ENCODE measurements at regions not wholly inside any gene's neighbourhood (a gene's known extent, or its start where the extent isn't known, plus 50 kb on each side); places are given as distances from the start of the nearest gene placed in this dataset.
"Not testable (repeated sequence)": the region's sequence is repeated elsewhere in the genome, so short reads cannot be mapped to it uniquely, and the experiment has no call there.

DNA sequence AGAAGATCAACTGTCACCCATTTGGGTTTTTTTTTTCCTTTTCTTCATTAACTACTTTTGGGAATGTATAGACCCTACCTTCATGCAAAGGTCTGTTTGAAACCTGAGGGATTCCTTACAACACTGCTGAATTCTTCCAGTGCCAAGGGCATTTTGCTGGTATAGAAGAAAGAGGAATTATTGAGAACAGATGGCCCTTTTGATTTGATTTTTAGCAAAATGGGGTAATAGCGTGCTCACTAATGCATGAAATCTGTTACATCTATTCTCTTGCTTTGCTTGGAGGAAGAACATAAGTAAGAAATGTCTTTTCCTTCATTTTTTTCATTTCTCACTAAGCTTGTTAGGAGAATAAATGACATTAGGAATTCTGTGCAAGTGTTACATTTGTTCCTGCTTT is 501.9 kb downstream of the TMEM135 start:
- DNase-seq (ENCODE audit: low read depth), result no peak

DNA sequence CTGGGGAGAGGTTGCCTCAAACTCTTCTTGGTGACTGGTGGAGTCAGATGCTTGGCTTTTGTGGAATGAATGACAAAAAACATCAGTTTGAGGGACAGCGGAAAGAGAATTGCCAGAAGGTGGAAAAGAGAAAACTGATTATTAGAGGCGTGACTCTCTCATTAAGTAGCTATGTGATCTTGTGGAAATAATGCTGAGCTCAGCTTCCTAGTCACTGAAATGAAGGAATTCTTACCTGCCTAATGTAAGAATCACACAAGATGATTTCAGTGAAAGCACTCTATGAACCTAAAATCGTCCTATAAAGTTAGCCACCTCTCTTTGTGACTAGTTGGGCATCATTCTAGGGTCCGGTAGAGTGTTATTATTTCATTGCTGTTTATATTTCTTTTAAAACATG is 498.8 kb downstream of the TMEM135 start:
- DNase-seq (ENCODE audit: low read depth), result no peak

DNA sequence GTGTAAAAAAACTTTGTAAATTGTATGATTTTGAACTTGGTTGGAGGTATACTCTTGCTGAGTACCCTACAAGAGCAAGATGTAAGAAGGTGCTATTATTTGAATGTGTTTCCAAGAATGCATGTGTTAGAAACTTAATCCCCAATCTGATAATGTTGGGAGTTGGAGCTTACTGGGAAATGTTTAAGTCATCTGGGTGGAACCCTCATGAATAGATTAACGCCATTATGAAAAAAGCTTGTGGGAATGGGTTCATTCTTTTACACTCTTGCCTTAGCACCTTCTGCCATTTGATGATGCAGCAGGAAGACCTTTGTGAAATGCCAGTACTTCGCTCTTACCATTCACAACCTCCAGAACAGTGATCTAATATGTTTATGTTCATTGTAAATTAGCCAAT is 498.3 kb downstream of the TMEM135 start:
- no peak for DNase-seq (ENCODE audit: low read depth)

DNA sequence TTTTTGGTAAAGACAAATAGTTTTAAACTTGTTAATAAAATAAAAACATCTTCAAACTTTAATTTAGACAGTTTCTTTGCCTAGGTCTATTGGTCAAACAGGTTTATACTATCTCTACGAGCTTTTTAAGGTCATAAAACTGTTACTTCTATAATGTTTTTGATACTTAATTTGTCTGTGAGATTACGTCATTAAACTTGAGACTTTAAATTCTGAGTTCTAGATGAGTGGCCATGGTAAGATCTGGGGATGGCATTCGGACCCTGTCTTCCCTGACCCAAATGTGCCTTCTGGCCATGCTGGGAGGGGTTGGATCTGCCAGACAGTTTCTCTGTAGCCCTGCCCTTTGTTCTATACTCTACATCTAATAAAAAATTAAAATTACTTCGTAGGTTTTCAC is 497.8 kb downstream of the TMEM135 start:
- no peak for DNase-seq (ENCODE audit: low read depth)

DNA sequence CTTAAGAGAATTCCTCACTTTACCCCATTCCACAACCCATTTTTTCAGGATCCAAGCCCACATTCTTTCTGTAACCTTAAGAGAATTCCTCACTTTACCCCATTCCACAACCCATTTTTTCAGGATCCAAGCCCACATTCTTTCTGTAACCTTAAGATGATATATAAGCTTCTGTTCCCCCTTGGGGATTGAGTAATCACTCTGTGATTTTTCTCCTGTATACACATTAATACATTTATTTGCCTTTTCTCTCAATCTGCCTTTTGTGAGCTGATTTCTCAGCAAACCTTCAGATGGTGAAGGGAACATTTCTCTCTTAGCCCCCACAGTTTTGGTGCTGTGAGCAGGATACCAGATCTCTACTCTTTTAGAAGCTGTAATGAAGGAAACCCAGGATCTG is 494.1 kb downstream of the TMEM135 start:
- DNase-seq (ENCODE audit: low read depth), result not testable (repeated sequence)

DNA sequence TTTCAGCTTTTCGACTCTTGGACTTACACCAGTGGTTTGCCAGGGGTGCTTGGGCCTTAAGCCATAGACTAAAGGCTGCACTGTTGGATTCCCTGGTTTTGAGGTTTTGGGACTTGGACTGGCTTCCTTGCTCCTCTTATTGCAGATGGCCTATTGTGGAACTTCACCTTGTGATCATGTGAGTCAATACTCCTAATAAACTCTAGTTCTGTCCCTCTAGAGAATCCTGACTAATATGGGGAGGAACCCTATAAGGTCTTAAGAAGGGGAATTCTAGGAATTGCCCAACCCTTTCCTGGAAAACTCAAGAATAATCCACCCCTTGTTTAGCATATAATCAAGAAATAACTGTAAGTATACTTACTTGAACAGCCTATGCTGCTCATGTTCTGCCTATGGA is 491.8 kb downstream of the TMEM135 start:
- DNase-seq (ENCODE audit: low read depth), result no peak

DNA sequence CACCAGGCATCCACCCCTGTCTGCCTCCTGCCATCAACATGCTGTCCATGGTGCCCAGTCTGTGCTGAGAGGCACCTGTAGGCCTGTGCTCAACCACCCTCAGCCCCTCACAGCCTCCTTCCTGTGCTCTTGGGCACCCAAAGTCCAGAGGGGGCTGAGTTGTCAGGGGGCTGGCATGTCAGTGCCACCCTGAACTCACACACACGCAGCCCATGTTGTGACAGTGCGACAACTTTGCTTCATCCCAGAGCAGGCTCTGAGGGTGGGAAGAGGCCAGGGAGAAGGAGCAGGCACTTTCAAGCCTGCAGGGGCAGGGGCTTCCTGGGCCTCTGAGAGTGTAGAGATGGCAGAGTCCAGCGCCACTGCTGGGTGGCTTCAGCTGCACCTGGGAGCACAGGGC is 491.0 kb downstream of the TMEM135 start:
- DNase-seq (ENCODE audit: low read depth), result no peak

DNA sequence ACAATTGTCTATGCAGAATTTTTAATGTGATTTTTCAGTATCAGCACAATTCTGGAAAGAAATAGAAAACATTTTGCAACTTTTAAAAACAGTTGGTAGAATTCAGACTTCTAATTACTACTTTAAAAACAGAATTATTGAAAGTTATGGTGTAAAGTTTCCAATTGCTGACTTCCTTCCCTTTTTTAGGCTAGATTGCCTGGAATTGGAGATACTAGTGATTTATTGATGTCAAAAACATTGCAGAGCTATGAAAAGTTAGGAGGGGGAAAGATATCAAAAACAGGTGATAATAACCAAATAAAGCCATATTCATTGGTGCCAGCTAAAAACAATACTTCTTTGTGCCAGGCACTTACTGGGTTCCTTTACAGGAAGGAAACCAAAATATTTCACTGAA is 485.5 kb downstream of the TMEM135 start:
- no peak for DNase-seq (ENCODE audit: low read depth)

DNA sequence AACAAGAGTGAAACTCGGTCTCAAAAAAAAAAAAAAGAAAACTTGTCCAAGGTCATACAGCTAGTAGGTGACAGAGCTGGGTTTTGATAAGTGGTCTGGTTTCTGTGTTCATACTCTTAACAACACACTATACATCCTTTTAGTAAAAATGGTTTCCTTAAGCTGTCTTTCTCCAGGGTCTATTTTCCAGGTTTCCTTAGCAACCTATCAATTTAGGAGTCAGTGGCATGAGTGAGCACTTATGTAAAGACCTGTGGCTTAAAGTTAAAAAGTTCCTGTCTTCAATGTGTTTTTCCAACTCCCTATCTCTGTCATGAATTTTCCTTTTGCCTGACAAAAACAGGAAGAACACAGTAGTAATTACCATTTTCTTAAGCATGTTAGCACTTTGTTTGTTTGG is 480.5 kb downstream of the TMEM135 start:
- no peak for DNase-seq (ENCODE audit: low read depth)

DNA sequence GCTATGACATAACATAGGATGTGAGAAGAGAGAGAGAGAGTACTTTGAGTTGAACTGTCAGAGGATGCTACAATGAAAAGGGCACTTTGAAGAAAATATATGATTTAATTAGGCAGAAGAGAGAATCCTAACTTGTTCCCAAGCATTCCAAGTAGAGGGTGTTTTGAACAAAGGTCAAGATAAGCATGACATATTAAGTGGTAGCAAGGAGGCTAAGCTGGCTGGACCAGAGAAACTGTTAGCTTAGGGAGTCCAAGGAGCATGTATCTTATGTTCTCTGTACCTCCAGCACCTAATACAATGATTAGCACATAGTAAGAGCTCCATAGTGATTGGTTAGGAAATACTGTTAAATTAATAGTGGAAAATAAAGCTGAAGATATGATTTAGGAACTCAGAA is 479.6 kb downstream of the TMEM135 start:
- DNase-seq (ENCODE audit: low read depth), result no peak

DNA sequence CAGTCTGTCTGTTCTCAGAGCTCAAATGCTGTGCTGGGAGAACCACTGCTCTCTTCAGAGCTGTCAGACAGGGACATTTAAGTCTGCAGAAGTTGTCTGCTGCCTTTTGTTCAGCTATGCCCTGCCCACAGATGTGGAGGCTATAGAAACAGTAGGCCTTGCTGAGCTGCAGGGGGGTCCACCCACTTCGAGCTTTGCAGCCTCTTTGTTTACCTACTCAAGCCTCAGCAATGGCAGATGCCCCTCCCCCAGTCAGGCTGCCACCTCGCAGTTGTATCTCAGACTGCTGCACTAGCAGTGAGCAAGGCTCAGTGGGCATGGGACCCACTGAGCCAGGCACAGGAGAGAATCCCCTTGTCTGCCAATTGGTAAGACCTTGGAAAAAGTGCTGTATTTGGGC is 470.0 kb downstream of the TMEM135 start:
- DNase-seq (ENCODE audit: low read depth), result not testable (repeated sequence)

DNA sequence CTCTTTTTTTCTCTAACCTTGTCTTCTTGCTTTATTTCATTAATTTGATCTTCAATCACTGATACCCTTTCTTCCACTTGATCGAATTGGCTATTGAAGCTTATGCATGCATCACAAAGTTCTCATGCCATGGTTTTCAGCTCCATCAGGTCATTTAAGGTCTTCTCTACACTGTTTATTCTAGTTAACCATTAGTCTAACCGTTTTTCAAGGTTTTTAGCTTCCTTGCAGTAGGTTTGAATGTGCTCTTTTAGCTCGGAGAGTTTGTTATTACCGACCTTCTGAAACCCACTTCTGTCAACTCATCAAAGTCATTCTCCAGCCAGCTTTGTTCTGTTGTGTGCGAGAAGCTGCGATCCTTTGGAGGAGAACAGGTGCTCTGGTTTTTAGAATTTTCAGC is 469.2 kb downstream of the TMEM135 start:
- not testable (repeated sequence) for DNase-seq (ENCODE audit: low read depth)

DNA sequence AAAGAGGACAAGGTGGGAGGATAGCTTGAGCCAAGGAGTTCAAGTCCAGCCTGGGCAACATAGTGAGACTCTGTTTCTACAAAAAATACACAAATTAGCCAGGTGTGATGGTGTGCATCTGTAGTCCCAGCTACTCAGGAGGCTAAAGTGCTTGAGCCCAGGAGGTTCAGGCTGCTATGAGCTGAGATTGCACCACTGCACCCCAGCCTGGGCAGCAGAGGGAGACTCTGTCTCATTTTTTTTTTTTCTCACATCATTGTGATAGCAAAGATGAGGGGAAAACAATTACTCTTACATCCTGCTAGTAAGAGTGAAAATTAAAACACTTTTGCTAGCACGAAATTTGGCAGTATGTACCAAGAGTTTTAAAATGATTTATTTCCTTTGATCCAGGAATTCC is 463.7 kb downstream of the TMEM135 start:
- no peak for DNase-seq (ENCODE audit: low read depth)

DNA sequence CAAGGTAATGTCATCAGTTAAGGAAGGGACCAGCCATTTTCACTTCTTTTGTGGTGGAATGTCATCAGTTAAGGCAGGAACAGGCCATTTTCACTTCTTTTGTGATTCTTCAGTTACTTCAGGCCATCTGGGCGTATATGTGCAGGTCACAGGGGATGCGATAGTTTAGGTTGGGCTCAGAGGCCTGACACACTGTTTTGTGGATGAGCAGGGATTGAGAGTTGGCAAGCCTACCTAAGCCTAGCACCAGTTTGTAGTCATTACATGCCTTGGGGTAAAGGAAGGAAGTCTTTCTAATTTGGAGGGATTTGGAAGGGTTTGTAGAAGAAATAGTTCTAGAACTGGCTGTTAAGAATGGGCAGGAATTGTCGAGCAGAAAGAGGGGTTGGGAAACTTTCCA is 457.2 kb downstream of the TMEM135 start:
- not testable (repeated sequence) for DNase-seq (ENCODE audit: low read depth)

DNA sequence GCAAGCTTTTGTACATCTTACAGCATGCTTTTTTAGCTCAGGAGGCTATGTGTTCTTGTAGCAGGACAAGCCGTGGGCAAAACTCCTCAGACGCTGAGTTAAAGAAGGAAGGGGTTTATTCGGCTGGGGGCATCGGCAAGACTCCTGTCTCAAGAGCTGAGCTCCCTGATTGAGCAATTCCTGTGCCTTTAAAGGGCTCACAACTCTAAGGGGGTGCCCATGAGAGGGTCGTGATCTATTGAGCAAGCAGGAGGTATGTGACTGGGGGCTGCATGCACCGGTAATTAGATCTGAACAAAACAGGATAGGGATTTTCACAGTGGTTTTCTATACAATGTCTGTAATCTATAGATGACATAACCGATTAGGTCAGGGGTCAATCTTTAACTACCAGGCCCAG is 456.3 kb downstream of the TMEM135 start:
- not testable (repeated sequence) for DNase-seq (ENCODE audit: low read depth)

DNA sequence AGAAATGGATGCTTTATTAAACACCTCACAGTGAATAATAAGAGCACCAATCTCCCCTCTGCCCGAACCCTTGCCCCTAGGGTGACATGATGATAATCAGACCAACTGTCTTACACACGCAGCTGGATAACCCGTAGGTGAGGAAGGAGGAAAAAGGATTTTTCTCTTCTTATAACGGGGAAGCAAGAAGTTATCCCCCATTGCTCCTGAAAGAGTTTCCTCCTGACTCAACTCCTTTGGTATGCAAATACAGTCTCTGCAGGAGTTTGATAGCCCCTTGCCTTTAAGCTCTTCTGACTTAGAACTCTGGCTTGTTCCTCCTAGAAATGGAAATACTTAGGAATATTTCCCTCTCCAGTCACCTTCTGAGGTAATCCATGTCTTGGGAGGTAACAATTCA is 455.8 kb downstream of the TMEM135 start:
- no peak for DNase-seq (ENCODE audit: low read depth)

DNA sequence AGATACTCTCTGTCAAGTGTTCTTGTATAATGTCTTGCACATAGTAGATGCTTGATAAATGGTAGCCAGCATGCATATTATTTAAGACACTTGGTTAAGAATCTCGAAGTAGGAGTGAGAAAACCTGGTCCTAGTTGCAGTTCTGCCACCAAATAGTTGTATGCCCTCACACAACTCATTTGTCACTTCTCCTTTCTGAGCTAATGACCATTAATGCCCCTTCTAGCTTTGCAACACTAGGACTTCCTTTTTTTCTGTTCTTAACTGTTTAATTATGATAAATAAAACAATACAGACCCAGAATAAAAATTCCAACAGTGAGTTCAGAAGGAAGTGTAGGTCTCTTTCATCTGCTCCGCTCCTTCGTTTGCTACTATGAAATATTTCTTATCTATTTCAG is 453.6 kb downstream of the TMEM135 start:
- no peak for DNase-seq (ENCODE audit: low read depth)

DNA sequence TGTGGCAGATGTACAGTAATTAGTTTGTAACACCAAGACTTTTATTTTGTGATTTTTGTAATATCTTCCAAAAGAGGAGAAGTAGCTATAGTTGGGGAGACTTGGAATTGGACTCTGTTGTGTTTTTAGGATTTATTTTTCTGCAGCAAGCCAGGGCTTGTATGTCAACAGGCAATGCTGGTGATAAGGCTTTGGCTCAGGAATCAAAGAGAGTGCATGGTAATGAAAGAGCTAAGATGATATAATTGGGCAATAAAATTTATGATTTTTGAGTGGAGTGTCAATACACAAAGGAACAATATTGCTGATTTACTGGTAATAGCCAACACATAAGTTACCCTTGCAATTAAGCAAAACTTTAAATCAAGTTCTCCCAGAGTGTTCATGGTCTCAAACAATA is 452.9 kb downstream of the TMEM135 start:
- no peak for DNase-seq (ENCODE audit: low read depth)

DNA sequence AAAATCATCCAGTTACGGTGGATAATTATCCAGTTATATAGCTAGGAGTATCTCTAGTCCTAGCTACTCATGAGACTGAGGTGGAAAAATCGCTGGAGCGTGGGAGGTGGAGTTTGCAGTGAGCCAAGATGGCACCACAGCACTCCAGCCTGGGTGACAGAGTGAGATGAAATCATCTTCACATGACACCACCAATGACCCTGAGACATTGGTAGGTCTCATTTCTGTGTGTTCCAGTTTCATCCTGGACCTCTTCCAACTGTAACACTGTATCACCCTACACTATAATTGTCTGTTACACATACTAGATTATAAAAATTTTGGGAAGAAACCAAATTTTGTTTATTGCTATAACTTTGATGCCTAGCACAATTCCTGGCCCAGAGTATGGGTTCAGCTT is 446.8 kb downstream of the TMEM135 start:
- no peak for DNase-seq (ENCODE audit: low read depth)

DNA sequence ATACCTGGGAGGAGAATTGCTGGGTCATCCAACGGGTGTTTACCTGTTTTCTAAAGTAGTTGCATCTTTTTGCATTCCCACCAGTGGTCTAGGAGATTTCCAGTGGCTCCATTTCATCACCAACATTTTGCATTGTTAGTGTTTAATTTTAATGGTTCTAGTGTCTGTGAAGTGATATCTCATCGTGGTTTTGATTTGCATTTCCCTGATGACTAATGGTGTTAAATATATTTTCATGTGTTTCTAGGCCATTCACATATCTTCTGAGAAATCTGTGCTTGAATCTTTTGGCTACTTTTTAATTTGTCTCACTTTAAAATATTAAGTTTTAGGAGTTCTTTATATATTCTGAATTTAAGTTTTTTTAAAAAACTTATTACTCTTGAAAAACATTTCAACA is 439.6 kb downstream of the TMEM135 start:
- no peak for DNase-seq (ENCODE audit: low read depth)

DNA sequence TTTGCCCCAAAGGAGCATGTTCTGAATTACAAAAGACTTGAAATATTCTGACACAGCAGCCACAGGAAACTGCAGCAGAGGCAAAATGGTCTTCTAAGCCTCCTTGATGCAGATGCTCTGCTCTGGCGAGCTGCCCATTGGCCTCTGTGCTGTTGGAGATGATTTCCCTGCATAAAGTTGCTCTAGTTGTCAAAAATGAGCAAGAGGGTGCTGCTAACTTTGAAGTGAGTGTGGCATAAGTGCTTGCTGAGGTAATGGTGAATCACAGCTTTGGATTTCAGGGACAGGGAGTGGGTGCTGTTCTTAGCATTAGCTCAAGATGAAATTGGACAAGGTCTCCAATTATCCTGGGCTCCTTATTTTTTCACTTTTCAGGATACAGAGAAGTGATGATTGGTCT is 435.4 kb downstream of the TMEM135 start:
- DNase-seq (ENCODE audit: low read depth), result no peak

DNA sequence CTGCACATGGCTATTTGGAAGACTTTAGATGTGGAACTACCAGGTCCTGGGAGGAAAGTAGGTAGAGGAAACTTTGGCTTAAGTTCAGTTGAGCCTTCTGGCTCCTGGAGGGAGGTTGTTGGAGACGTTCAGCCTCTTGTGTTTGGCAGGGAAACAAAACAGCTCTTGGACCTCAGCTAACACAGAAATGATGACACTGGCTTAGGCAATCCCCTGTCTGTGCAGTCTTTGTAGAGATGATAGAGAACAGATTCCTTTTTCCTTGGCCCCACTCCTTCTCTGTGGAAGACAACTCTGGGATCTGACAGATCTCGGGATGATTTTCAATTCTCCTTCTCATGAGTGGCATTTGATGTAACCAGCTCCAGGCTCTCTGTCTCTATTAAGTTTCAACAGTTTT is 428.5 kb downstream of the TMEM135 start:
- DNase-seq (ENCODE audit: low read depth), result no peak

DNA sequence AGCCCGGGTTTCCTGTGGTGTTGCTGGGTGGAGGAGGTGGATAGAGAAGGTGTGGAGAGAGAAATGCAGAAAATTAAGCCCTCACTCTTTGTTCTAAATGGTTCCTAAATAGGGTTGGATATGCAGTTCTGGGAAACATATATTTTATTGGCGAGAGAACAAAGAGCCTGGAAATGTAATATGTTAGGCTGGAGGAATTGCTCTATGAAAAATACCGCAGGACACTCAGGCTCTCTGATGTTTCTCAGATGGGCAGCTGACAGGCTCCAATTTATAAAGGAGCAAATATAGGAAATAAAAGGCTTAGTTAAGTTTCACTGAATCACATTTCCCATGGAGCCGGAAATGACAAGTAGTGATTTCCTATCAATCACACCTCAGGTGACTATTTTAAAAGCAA is 428.0 kb downstream of the TMEM135 start:
- DNase-seq (ENCODE audit: low read depth), result no peak

DNA sequence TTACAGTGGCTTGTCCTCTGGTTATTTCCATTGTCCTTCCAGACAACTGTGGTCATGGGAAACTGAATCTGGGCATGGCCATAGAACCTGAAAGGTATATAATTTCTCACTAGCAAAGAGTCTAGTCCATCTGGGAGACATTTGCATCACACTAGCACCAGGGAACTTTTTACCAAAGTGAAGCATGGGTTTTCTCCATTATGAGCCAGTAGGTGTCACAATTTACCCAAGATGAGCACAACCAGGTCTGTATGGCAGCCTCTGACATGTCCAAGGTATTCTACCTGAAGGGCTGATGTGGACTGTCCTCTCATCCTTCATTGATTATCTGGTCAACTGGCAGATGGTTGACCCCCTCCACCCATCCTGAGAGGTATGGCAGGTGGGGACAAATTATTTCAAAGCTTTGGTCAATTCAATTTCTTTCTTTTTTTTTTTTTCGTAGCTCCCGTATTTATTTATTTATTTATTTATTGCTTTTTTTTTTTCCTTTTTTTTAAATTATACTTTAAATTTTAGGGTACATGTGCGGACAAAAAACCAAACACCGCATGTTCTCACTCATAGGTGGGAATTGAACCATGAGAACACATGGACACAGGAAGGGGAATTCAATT is 425.9 kb downstream of the TMEM135 start:
- no peak for DNase-seq (ENCODE audit: low read depth)

DNA sequence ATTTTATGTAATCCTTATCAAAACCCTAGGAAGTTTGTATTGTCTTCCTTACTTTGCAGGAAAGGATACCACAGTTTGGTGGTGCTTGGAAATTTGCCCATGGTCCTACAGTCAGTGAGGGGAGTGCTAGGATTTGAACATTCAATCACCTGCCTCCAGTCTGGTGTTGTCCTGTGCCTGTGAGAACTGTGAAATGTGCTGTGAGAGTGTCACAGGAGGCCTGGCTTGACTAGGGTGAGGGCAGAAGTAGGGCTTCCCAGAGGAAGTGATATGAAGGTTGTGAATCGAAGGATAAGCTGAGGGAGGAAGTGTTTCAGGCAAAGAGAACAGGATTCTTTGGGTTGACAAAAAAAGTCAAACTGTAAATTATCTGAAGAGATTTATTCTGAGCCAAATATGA is 424.4 kb downstream of the TMEM135 start:
- no peak for DNase-seq (ENCODE audit: low read depth)
